Frontal cortex (tissue), 3 donors: ENCODE measurements at regions not wholly inside any gene's neighbourhood (a gene's known extent, or its start where the extent isn't known, plus 50 kb on each side); places are given as distances from the start of the nearest gene placed in this dataset.
"Not testable (repeated sequence)": the region's sequence is repeated elsewhere in the genome, so short reads cannot be mapped to it uniquely, and the experiment has no call there.

ENCODE experiments used
- DNase-seq, 2 donors: peaks; one replicate each; pipeline ENCODE4 v3.0.0; 2012; ENCODE audit warnings: low spot score in 2 of 2
- FAIRE-seq: peaks from 2 replicates; lab custom pipeline; 2012; peaks lifted over from hg19 to GRCh38; lab: Jason Lieb, UNC
- donor health status: control.
- donor health status: control.
- donor health status: control.

- FAIRE-seq: no peak
Observed at GRCh38 chr1:222940095-222940494, 125.3 kb downstream of the DISP1 start.

GRCh38 chr1:222940906-222941305, 126.1 kb downstream of the DISP1 start:
- no peak for DNase-seq
- FAIRE-seq: no peak

More at GRCh38 chr1:222940095-222940494, 125.3 kb downstream of the DISP1 start:
- DNase-seq: no peak

- DNase-seq (no peak), FAIRE-seq (no peak)
Observed at GRCh38 chr1:222941425-222941824, 126.6 kb downstream of the DISP1 start.

- DNase-seq: no peak
- no peak for FAIRE-seq
Observed at GRCh38 chr1:222946436-222946835, 131.6 kb downstream of the DISP1 start.

GRCh38 chr1:222948079-222948478, 133.2 kb downstream of the DISP1 start:
- FAIRE-seq: no peak

GRCh38 chr1:222950892-222951291, 136.1 kb downstream of the DISP1 start:
- DNase-seq: no peak
- FAIRE-seq: no peak

More at GRCh38 chr1:222948079-222948478, 133.2 kb downstream of the DISP1 start:
- DNase-seq: no peak

GRCh38 chr1:222953585-222953984, 138.7 kb downstream of the DISP1 start:
- DNase-seq (no peak), FAIRE-seq (peak; percentile 13)

GRCh38 chr1:222955964-222956363, 141.1 kb downstream of the DISP1 start:
- FAIRE-seq: no peak
- no peak for DNase-seq

GRCh38 chr1:222956601-222957000, 141.8 kb downstream of the DISP1 start:
- FAIRE-seq (no peak), DNase-seq (no peak)

- FAIRE-seq (no peak), DNase-seq (no peak)
Observed at GRCh38 chr1:222967466-222968240, 152.8 kb downstream of the DISP1 start.

GRCh38 chr1:222970040-222970439, 155.2 kb downstream of the DISP1 start:
- no peak for DNase-seq
- FAIRE-seq: no peak

- FAIRE-seq: no peak
- no peak for DNase-seq
Observed at GRCh38 chr1:222970711-222971110, 155.9 kb downstream of the DISP1 start.

- DNase-seq (no peak), FAIRE-seq (no peak)
Observed at GRCh38 chr1:222971146-222971545, 156.3 kb downstream of the DISP1 start.

GRCh38 chr1:222973561-222973960, 158.7 kb downstream of the DISP1 start:
- DNase-seq (no peak), FAIRE-seq (no peak)

GRCh38 chr1:222974496-222974895, 159.7 kb downstream of the DISP1 start:
- no peak for FAIRE-seq

GRCh38 chr1:222975472-222976122, 160.8 kb downstream of the DISP1 start:
- no peak for DNase-seq
- no peak for FAIRE-seq

More at GRCh38 chr1:222974496-222974895, 159.7 kb downstream of the DISP1 start:
- no peak for DNase-seq

GRCh38 chr1:222976453-222976852, 161.6 kb downstream of the DISP1 start:
- DNase-seq (no peak), FAIRE-seq (no peak)

GRCh38 chr1:222977294-222977693, 162.5 kb downstream of the DISP1 start:
- not testable (repeated sequence) for FAIRE-seq, DNase-seq

- no peak for FAIRE-seq
- DNase-seq: no peak
Observed at GRCh38 chr1:222979561-222979960, 163.5 kb downstream of the TLR5 start.

- no peak for DNase-seq
- no peak for FAIRE-seq
Observed at GRCh38 chr1:222987674-222988076, 155.4 kb downstream of the TLR5 start.

- FAIRE-seq (no peak), DNase-seq (no peak)
Observed at GRCh38 chr1:222989443-222989842, 153.6 kb downstream of the TLR5 start.
